ENCODE measurements at regions not wholly inside any gene's neighbourhood (a gene's known extent, or its start where the extent isn't known, plus 50 kb on each side); places are given as distances from the start of the nearest gene placed in this dataset.

DNA sequence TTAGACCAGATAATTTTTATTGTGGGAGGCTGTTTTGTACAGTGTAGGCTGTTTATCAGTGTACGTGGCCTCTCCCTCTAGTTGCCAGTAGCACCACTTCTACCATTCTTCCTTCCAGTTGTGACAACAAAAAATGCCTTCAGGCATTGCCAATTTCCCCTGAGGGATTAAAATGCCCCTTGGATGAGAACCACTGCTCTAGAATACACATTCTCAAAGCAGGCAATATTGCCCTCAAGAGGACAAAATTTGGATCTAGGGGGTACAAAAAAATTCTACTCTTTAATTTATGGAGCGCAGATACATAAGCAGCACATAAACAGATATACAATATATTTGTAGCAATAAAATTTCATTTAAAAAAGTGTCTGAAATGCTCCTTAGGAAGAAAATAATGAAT, 674.6 kb downstream of the PTPRC start:
- no peak overlapping the region for H3K27ac ChIP-seq
- H3K4me3 ChIP-seq = no peak overlapping the region

DNA sequence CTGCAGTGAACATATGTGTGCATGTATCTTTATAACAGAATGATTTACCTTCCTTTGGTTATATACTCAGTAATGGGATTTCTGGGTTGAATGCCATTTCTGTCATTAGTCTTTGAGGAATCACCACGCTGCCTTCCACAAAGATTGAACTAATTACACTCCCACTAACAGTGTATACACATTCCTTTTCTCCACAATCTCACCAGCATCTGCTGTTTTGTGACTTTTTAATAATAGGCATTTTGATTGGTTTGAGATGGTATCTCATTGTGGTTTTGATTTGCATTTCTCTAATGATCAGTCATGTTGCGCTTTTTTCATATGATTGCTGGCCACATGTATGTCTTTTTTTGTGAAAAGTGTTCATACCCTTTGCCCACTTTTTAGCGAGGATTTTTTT, 680.5 kb downstream of the PTPRC start:
- H3K4me3 ChIP-seq = no peak overlapping the region
- no peak overlapping the region for H3K27ac ChIP-seq

DNA sequence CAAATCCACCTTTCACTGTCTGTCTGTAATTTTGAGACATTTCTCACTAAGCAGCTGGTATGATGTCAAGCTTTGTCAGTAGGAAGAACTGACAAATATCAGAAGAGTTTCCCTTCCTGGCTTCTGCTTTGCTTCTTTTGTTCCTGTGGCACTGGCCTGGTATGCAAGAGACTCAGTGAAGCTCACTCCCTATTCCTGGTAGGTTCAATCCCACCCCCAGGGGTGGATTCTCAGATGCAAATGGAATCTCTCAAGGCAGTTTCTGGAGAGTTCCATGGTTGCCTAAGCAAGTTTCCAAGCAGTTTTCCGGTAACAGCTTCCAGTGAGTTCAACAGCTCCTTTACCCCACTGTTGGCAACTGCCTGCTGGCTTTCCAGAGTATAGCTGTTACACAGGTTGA, 683.4 kb downstream of the PTPRC start:
- Histone ChIP-seq H3K4me3 (no peak overlapping the region), H3K27ac (no peak overlapping the region)

DNA sequence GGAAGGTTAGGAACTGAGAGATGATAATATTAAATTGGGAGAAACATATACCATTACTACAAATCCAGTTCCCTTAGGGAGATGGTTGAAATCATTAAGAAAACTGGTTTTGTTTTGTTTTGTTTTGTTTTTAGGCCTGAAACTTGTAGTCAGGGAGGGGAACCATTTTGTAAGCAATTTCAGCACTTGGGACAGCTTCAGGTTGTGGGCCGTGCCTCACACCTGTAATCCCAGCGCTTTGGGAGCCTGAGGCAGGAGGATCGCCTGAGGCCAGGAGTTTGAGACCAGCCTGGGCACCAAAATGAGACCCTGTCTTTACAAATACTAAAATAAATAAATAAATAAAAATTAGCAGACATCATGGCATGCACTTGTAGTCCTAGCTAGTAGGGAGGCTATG, 694.3 kb upstream of the NR5A2 start:
- Histone ChIP-seq H3K27ac (no peak overlapping the region), H3K4me3 (no peak overlapping the region)

DNA sequence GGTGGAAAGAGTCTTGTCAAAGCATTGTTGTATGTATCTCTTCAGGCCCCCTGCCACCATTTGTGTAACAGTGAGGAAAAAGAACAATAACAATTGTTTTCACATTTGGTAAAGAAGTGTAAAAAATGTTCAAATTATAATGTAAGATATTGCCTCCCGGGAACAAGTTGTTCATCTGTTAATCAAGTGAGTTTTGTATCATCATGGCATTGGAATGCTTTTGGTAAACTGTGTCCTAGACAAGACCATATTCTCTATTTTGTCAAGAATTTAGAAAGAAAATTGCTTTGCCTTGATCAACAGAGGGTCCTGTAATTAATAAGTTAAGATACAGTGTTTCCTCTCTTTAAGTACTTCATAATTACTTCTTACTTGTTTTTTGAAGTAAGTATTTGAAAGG, 692.0 kb upstream of the NR5A2 start:
- no peak overlapping the region for H3K4me3 ChIP-seq
- no peak overlapping the region for H3K27ac ChIP-seq

DNA sequence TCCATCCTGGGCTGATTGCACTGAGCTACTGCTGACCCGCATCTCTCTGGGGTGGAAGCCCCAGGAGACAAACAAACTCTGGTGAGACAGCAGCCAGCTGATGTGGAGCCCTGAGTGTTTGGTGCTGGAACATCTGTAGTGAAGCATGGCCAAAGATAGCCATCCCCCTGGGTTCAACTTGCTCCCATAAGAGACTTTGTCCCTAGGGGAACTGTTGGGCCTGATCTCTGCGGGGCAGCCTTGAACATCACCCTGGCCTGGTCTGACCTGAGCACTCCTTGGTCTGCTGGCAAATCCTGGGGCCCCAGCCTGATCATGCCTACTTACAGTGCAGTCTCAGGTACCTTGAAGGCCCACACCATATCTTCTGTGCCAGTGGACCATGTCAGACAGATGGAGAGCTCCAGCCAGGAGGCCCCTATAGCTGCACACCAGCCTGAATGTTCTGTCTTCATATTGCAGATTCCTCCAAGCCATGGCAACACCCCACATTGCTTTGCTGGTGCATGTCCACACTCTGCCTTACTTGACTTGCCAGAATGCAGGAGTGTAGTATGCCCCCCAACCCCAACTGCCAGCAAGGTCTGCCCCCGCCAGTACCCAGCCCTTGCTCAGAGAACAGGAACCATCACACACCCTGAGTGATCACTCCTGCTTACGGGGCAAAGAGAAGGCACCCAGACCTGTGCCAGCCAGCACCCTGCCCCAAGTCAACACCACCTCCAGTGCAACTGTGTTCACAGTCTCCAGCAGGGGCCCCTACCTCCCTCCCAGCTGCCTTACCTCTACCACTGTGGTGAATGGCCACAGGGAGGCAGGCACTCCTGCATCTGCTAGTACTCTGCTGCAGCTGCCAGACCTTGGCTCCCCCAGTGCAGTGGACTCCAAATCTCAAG, 690.5 kb upstream of the NR5A2 start:
- H3K27ac ChIP-seq = no peak overlapping the region
- no peak overlapping the region for H3K4me3 ChIP-seq

DNA sequence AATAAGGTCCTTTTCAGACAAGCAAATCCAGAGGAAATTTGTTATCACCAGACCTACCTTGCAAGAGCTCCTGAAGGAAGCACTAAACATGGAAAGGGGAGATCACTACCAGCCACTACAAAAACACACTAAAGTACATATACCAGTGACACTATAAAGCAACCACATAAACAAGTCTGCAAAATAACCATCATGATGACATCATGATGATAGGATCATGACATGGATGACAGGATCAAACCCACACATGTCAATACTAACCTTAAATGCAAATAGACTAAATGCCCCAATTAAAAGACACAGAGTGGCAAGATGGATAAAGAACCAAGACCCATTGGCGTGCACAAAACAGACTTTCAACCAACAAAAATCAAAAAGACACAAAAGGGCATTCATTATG, 688.8 kb upstream of the NR5A2 start:
- Histone ChIP-seq H3K4me3 (no peak overlapping the region), H3K27ac (no peak overlapping the region)

DNA sequence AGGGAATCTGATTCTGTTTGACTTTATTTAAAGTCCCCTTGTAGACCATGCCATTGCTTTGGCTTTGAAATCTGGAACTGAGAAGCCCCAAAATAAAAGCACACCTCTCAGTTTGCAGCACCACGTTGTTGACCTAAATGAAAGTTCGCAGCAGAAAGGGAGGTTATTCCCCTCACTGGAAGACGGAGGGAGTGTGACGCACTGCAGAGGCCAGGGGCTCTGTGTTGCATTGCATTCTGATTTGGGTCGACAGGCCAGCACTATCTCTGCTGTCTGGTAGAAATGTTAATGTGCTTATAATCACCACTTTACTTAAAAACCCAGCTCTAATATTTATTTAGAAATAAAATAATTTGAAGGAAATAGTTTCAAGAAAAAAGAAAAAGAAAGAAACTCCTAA, 675.2 kb upstream of the NR5A2 start:
- Histone ChIP-seq H3K27ac (no peak overlapping the region), H3K4me3 (no peak overlapping the region)

DNA sequence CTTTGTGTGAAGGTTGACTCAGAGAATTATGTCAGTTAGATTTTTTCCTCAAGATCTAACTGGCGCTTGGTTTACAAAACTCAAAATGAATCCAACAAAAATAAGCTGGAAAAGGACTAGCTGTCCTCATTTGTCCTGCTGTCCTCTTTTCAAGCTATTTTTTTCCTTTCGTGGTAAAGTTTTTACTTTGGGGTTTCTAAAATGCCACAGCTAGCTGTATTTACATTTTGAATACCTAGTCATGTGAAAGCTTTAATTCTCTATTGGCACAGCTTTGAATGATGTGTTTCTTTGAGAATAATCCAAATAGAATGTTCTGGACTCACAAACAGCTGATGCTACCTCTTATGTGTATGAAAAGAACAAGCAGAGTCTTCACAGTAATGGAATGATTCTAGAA, 673.6 kb upstream of the NR5A2 start:
- Histone ChIP-seq H3K4me3 (no peak overlapping the region), H3K27ac (no peak overlapping the region)

DNA sequence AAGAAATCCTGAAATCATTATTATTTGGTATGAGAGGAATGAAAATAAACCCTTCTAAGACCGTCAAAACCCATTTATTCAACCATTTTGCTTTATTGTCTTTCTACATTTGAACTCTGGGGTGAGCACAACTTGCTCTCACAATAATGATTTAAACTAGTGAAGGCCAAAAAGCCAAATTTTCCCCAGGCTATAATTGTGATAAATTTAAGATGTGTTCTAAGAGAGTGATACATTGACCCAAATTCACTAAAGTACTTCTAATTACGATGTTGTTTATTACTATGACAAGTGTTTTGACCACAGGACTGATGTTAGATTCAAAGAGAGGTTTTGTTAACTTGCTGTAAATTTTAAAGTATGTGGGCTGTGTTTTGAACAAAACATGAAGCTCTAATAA, 670.9 kb upstream of the NR5A2 start:
- H3K27ac ChIP-seq = no peak overlapping the region

DNA sequence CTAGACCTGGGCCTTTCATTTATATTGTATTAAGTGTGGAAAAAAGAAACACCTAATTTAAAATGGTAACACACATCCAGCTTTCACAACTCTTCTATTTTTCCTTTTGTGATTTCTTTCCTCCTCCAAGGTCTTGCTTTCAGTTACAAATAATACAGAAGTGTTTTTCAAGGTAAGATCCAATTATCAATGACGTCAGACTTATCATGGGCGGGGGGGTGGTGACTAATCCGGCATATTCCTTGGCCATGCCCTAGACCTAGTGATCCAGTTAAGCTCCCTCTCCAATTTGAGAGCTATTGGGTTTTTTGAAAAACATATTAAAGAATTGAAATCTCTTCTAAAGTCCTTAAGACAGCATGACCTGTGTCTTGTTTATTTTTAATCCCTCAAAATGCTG, 669.9 kb upstream of the NR5A2 start:
- Histone ChIP-seq H3K27ac (no peak overlapping the region), H3K4me3 (no peak overlapping the region)

More for the DNA sequence above, 670.9 kb upstream of the NR5A2 start:
- H3K4me3 ChIP-seq = no peak overlapping the region

DNA sequence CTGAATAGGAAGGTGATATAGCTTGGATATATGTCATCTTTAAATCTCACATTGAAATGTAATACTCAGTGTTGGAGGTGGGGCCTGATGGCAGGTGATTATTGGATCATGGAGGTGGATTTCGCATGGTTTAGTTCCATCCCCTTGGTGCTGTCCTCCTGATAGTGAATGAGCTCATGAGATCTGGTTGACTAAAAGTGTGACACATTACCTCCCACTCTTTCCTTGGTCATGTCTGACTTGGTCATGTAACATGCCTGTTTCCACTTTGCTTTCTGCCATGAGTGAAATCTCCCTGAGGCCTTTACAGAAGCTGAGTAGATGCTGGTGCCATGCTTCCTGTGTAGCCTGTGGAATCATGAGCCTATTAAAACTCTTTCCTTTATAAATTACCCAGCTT, 664.5 kb upstream of the NR5A2 start:
- no peak overlapping the region for H3K4me3 ChIP-seq
- no peak overlapping the region for H3K27ac ChIP-seq

DNA sequence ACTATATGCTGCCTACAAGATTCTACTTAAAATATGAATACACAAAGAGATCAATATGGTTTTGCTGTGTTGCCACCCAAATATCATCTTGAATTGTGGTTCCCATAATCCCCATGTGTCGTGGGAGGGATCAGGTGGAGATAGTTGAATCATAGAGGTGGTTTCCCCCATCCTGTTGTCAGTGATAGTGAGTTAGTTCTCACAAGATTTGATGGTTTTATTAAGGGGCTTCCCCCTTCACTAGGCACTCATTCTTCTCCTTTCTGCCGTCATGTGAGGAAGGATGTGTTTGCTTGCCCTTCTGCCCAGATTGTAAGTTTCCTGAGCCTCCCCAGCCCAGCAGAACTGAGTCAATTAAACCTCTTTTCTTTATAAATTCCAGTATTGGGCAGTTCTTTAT, 654.4 kb upstream of the NR5A2 start:
- Histone ChIP-seq H3K27ac (no peak overlapping the region), H3K4me3 (no peak overlapping the region)

DNA sequence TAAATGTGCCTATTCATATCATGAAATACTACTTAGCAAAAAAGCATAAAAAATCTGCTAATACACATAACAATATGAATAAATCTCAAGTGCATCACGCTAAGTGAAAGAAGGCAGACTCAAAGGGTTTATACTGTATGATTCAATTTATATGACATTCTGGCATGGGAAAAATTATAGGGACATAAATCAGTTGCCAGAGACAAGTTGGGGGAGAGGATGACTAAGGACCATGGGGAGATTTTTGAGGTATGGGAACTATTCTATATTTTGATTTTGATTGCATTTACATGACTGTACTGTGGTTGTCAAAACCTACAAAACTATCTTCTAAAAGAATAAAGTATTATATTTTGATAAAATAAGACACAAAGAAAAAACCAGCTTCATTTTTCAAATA, 650.3 kb upstream of the NR5A2 start:
- Histone ChIP-seq H3K27ac (no peak overlapping the region), H3K4me3 (no peak overlapping the region)

DNA sequence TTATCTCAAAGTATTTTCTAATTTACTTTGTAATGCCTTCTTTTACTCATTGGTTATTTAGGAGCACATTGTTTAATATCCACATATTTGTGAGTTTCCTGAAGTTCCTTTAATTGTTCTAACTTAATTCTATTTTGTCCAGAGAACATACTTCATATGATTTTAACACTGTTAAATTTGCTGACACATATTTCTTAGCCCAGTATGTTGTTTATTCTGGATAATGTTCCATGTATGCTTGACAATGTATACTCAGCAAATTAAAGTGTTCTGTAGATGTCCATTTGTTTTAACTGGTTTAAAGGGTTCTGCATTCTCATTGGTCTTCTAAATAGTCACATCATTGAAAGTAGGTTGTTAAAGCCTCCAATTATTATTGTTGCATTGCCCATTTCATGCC, 643.7 kb upstream of the NR5A2 start:
- no peak overlapping the region for H3K4me3 ChIP-seq

DNA sequence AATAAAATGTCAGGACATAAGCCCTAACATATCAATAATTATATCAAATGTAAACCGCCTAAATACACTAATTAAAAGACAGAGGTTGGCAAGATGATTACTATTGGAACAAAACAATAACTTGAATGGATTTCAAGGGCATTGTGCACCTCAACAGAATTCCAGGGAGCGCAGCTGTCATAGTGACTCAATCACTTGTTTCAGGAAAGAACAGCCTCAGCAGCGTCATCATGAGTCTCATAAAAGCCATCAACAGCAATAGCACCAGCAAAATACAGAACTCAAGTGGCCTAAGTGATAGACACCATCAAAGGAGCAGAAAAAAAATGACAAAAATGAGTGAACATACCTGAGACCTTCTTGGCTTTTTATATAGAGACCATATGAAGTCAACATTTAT, 632.7 kb upstream of the NR5A2 start:
- Histone ChIP-seq H3K27ac (no peak overlapping the region), H3K4me3 (no peak overlapping the region)

More for the DNA sequence above, 643.7 kb upstream of the NR5A2 start:
- no peak overlapping the region for H3K27ac ChIP-seq

DNA sequence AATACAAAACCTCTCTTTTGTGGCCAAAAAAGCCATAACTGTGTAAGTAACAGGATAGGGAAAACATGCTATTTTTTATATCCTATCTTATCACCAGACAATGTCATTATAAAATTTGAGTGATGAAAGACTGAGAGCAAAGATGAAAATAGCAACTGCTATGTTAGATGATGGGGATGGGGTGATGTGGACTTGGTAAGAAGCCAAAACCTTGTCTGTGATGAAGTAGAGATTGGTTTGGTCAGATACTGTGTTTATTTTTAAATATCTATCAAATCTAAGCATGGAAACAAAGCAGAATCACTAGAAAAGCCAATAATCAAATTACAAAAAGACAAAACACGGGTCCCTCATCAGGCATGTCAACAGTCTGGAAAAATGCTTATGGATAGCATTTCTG, 631.1 kb upstream of the NR5A2 start:
- Histone ChIP-seq H3K4me3 (no peak overlapping the region), H3K27ac (no peak overlapping the region)

DNA sequence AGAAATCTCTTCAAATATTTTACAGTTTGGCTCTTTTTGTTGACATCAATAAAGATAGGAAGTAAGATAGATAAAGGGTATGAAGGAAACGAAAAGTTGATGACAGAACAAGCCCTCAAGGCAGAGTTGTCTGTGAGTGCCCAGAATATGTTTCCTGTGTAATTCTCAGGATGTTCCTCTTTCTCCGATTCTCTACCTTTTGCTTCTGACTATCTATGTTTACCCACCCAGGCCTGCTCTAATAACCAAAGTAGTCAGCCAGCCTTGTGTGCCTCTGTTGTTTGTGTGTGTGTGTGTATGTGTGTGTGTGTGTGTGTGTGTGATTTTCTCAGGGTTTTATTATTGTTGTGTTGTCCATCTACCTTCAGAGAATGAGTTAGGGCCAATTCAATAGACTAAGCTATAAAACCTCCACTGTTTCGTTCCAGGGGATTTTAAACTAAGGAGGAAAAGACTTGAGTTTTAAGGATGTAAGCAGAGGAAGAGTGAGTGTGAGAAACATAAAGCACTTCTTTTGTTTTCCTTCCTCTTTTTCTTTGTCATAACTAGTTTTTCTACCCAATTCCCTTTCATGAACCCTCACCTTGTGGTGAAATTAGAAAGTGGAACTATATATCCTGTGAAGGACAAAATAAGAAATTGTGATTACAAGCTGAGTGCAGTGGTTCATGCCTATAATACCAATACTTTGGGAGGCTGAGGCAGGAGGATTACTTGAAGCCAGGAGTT, 627.4 kb upstream of the NR5A2 start:
- no peak overlapping the region for H3K27ac ChIP-seq
- H3K4me3 ChIP-seq = no peak overlapping the region

DNA sequence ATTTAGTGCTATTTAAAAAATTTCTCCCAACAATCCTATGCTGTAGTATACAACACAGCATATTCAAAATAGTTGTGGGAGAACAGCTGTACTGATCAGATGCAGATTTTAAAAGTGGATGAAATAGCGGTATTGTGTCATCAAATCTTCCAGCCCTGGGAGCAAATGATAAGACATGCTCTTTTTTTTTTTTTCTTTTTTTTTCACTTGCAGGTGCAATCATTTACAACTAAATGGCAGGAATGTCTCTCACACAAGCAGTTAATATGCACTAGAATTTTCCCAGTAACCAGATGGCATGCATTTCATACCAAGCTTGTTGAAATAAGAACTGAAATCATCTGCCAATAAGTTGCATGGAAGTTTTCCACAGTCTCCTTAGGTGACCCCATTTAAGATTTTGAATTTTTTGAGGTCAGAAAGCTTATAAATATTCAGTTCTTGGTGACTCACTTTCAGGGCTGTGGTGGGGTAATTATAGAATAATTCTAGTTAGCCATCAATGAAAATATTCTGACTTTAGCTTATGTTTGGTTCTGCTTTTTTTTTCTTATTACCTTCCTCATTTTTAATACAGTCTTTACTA, 623.9 kb upstream of the NR5A2 start:
- Histone ChIP-seq H3K4me3 (no peak overlapping the region), H3K27ac (no peak overlapping the region)

DNA sequence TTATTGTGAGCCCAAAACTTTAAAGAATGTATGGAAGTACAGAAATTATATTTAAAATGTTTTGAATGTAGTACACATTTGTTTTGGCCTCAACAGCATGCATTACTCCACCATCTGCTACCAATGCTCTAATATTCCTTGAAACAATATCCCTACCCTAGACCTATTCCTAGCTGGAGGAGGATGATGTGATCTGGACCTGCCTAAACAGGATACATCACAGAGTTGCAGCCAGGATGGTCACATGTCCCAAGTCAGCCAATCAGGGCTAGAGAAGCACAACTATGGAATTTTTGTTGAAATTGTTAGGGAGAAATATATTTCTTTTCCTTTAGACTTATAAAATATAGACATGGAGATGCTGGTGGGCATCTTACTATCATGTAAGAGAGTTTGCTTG, 623.3 kb upstream of the NR5A2 start:
- no peak overlapping the region for H3K27ac ChIP-seq
- H3K4me3 ChIP-seq = no peak overlapping the region

DNA sequence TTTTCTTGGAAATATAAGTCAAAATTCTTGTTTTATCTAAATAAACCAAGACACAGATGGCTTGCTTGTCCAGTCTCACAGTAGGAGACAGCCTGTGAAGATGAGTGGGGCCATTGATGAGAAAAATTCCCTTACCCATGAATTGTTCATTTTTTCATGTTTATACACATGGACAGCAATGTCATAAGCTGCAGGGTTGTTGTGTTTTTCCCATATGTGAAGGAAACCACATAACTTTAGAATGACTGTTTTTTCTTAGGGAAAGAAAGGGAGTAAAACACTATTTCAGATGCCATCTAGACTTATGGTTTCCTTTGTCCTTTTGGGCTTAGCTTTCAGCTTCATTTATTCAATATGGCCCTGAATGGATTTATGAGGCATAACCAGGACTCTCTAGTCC, 622.5 kb upstream of the NR5A2 start:
- Histone ChIP-seq H3K4me3 (no peak overlapping the region), H3K27ac (no peak overlapping the region)
